RWPE1 (cell line): ENCODE measurements at regions not wholly inside any gene's neighbourhood (a gene's known extent, or its start where the extent isn't known, plus 50 kb on each side); places are given as distances from the start of the nearest gene placed in this dataset.
A peak's percentile ranks its signal among the peaks of the same experiment; 100 is the strongest.

Source experiments
- CTCF ChIA-PET: fragments of 350-600 bp; sonication (Branson Sonifier 250); formaldehyde crosslinking; extraction: SDS; loops from one replicate; lab custom pipeline; 2021; lab: Yijun Ruan, JAX
- POLR2A ChIA-PET: fragments of 400-600 bp; formaldehyde crosslinking; extraction: SDS; loops from one replicate; lab custom pipeline; 2020; ENCODE audit warnings: antibody characterized with exemption; ENCODE audit not compliant: low non-redundant PET; lab: Yijun Ruan, JAX
- DNase-seq: peaks from one replicate; pipeline ENCODE4 v3.0.0; 2012; ENCODE audit warnings: low spot score
- H3K27ac ChIP-seq: fragments of 450-650 bp; 2 replicates; pipeline ENCODE4 v1.5.1; 2017
- CTCF ChIP-seq: fragments of 450-650 bp; conservative IDR thresholded peaks from 2 replicates; pipeline ENCODE4 v1.5.1; 2017; ENCODE audit warnings: low read depth, mild to moderate bottlenecking

- DNase-seq: no peak
- ChIA-PET POLR2A (no interaction called here), CTCF (interaction anchor here (0.7 kb wide), 1 partner anchor 251 kb away, joined by 3 read pairs; no protein-coding TSS in a partner anchor)
- TF ChIP-seq CTCF: no peak
- no peak overlapping the region for H3K27ac ChIP-seq
Observed at GRCh38 chr4:74615411-74615810, 170.5 kb downstream of the AREG start.

DNA sequence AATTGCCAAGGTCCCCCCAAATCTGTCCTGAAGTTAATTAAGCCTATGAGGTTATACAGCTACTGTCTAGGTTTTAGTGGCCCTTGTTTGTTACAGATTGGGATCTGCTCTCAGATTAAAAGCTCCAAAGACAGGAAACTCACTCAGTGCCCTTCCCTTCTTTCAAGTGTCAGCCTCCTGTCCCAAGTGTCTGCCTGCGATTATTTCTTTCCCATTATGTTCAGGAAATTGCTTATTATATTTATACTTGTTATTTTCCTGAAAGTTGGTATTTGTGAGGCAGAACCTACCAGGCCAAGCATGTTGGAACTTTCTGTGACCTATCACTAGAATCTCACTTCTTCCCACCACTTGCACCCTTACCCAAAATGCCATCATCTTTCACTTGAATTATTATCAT lies 173.2 kb downstream of the AREG start:
- ChIA-PET POLR2A (no interaction called here), CTCF (interaction anchor here (0.6 kb wide), 1 partner anchor 504 kb away, joined by 3 read pairs; no protein-coding TSS in a partner anchor)

GRCh38 chr4:74618659-74619058 lies 173.7 kb downstream of the AREG start:
- no peak for TF ChIP-seq CTCF
- ChIA-PET POLR2A (no interaction called here), CTCF (no interaction called here)
- no peak for DNase-seq
- H3K27ac ChIP-seq: no peak overlapping the region

More for the DNA sequence above, 173.2 kb downstream of the AREG start:
- no peak for TF ChIP-seq CTCF
- H3K27ac ChIP-seq: no peak overlapping the region
- no peak for DNase-seq

DNA sequence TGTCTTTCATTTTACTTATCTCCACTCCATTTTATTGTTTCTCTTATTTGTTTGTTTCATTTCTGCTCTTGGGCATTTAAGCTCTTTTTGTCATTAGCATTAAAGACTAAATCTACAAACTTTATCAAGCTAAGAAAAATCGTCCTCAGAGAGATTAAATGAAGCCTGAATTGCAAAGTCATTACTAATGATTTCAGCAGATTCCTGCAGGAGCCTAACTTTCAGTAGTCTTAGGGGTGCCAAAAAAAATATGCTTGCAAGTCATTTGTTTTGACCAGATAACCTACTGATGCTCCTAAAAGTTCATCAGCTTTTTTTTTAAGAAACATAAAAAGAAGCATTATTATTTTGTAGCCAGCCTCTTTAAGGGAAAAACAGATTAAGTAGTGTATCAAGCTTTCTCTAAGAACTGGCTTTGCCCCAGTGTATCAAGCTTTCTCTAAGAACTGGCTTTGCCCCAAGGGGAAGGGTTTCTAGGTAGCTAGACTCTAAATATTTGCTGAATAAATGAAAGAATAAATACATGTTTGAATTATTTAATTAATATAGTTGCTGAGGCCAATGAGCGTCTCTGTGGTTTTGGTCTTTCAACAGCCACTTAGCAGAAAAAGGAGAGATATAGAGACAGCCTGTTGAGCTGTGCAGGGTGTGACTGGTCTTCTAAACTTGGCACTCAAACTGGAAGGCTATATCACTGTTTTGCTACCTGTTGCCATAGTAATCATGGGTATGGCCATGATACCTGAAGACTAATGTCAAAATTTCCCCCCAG lies 174.2 kb downstream of the BTC start:
- ChIA-PET POLR2A (no interaction called here), CTCF (interaction anchor here (0.6 to 0.7 kb wide), 2 partner anchors 83 to 859 kb away, joined by 3 to 4 read pairs; no protein-coding TSS in a partner anchor)
- DNase-seq: no peak
- TF ChIP-seq CTCF: no peak
- no peak overlapping the region for H3K27ac ChIP-seq

DNA sequence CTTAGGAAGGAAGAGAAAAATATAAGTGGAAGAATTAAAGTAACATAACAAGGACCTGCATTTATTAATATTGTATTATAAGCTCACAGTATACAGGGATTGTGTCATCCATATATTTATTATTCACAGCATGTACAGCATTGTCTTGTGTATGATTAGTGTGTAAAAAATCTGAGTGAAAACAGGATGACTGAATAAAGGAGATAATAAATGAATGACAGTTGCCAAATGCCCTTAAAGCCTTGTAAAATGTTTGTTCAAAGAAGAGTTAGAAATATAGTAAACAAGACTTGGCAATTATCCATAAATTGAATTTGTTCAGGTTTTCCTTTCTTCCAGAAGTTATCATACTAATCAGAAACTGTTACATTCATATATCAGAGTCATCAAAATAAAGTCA lies 172.7 kb downstream of the BTC start:
- POLR2A ChIA-PET: no interaction called here
- CTCF ChIA-PET: interaction anchor here (0.7 to 1.6 kb wide), 2 partner anchors 54 to 121 kb away, joined by 3 to 4 read pairs; no protein-coding TSS in a partner anchor
- no peak for DNase-seq
- H3K27ac ChIP-seq: no peak overlapping the region
- no peak for TF ChIP-seq CTCF

DNA sequence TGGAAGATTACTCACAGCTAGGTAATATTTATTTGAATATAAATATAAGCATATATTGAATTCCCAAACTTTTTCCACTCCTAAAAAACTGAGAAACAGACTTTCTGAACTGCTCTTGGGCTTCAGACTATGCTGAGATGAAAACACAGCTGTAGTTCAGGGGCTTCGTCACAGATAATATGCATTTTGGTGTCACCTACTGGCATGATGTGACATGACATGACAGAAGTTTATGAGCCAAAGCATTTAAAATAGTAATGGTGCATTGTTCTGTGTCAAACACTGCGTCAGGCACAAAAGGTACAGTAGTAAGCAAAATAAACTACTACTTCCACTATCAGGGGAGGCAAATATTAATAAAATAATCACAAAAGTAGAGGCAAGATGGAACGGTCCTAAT lies 171.3 kb downstream of the BTC start:
- ChIA-PET CTCF (interaction anchor here (0.6 to 1.7 kb wide), 5 partner anchors 13 to 300 kb away, joined by 3 to 6 read pairs (median 4); no protein-coding TSS in a partner anchor), POLR2A (no interaction called here)
- no peak for DNase-seq
- H3K27ac ChIP-seq: no peak overlapping the region
- TF ChIP-seq CTCF: peak; percentile 36
